ENCODE measurements at regions not wholly inside any gene's neighbourhood (a gene's known extent, or its start where the extent isn't known, plus 50 kb on each side); places are given as distances from the start of the nearest gene placed in this dataset.

DNA sequence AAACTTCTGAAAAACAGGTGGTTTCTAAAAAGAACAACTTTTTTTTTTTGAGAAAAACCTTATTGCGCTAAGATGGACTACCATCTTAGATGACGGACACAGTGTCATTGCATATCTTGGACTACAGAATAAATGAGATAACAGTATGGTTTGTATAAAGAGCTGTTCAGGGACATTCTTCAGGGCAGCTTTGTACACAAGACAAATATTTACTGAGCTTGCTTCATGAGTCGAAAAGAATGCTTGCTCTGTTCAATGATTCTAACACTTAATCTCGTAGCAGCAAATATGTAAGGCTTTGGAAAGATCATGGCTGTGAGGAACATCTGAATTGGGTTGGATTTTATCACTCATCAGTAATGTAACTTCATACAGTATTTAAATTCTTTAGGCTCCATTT lies 282.5 kb upstream of the CWC22 start:
- H3K27me3 ChIP-seq (ENCODE audit: control insufficient read depth, insufficient read depth, low read length): no peaks in the 10 kb centered on the region
- H3K4me3 ChIP-seq (ENCODE audit: low read length): no peak overlapping the region
- H3K36me3 ChIP-seq (ENCODE audit: control insufficient read depth, insufficient read depth, low read length): no peaks in the 10 kb centered on the region
- no peaks in the 10 kb centered on the region for H3K9me3 ChIP-seq (ENCODE audit: control insufficient read depth, low read depth, low read length)
- H3K27ac ChIP-seq (ENCODE audit: low read length): no peak overlapping the region
- no CpG with 5 or more reads among the region's 4 CpGs for WGBS (ENCODE audit: insufficient coverage, low lambda C conversion rate)
- H3K4me1 ChIP-seq (ENCODE audit: control insufficient read depth, insufficient read depth, low read length): no peaks in the 10 kb centered on the region
- no peak for DNase-seq

DNA sequence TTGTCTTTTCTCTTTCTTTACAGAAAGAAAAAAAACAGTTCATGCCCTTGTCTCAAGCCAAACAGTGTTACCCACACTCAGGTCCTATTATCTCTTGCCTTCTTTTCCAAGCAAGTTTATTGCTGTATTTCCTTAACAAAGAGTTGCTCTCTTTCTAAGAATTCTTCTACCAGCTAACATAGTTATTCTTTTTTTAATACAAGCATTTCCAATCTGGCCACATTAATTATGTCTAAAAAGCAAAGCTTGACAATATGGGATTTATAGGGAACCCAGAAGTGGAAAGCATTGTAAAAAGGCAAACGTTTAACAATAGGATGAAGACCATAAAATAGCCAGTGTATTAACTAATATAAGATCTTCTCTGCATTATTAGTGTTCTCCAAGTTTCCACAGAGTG lies 272.5 kb upstream of the CWC22 start:
- WGBS (ENCODE audit: insufficient coverage, low lambda C conversion rate): no CpG with 5 or more reads among the region's 1 CpG
- Histone ChIP-seq H3K36me3 (ENCODE audit: control insufficient read depth, insufficient read depth, low read length) (no peaks in the 10 kb centered on the region), H3K9me3 (ENCODE audit: control insufficient read depth, low read depth, low read length) (no peaks in the 10 kb centered on the region), H3K27ac (ENCODE audit: low read length) (no peak overlapping the region), H3K4me3 (ENCODE audit: low read length) (no peak overlapping the region), H3K4me1 (ENCODE audit: control insufficient read depth, insufficient read depth, low read length) (no peaks in the 10 kb centered on the region), H3K27me3 (ENCODE audit: control insufficient read depth, insufficient read depth, low read length) (no peaks in the 10 kb centered on the region)
- DNase-seq: no peak

DNA sequence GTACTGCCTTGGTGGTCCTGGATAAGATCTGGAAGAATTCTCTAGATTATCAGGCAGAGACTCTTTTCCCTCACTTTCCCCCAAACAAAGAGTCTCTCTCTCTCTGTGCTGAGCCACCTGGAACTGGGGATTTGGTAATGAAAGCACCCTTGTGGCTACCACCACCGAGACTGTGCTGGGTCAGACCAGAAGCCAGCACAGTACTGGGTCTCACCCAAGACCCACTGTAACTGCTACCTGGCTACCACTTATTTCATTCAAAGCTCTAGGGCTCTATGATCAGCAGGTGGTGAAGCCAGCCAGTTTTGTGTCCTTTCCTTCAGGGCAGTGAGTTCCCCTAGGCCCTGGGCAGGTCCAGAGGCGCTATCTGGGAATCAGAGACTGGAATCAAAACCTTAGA lies 269.6 kb upstream of the CWC22 start:
- no peak for DNase-seq
- Histone ChIP-seq H3K4me3 (ENCODE audit: low read length) (no peak overlapping the region), H3K4me1 (ENCODE audit: control insufficient read depth, insufficient read depth, low read length) (no peaks in the 10 kb centered on the region), H3K27me3 (ENCODE audit: control insufficient read depth, insufficient read depth, low read length) (no peaks in the 10 kb centered on the region), H3K27ac (ENCODE audit: low read length) (no peak overlapping the region), H3K9me3 (ENCODE audit: control insufficient read depth, low read depth, low read length) (no peaks in the 10 kb centered on the region), H3K36me3 (ENCODE audit: control insufficient read depth, insufficient read depth, low read length) (no peaks in the 10 kb centered on the region)
- WGBS (ENCODE audit: insufficient coverage, low lambda C conversion rate): no CpG with 5 or more reads among the region's 2 CpGs

DNA sequence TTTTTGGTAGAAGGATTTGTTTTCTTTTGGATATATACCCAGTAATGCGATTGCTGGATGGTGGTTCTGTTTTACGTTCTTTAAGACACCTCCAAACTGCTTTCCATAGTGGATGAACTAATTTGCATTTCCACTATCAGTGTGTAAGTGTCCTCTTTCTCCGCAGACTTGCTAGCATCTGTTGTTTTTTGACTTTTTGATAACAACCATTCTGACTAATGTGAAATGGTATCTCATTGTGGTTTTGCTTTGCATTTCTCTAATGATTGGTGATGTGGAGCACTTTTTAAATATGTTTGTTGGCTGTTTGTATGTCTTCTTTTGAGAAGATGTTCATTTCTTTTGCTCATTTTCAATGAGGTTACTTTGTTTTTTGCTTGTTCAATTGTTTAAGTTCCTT lies 260.9 kb upstream of the CWC22 start:
- H3K4me3 ChIP-seq (ENCODE audit: low read length): no peak overlapping the region
- no peaks in the 10 kb centered on the region for H3K9me3 ChIP-seq (ENCODE audit: control insufficient read depth, low read depth, low read length)
- H3K36me3 ChIP-seq (ENCODE audit: control insufficient read depth, insufficient read depth, low read length): no peaks in the 10 kb centered on the region
- DNase-seq: no peak
- no peaks in the 10 kb centered on the region for H3K27me3 ChIP-seq (ENCODE audit: control insufficient read depth, insufficient read depth, low read length)
- WGBS (ENCODE audit: insufficient coverage, low lambda C conversion rate): no CpG with 5 or more reads among the region's 3 CpGs
- no peaks in the 10 kb centered on the region for H3K4me1 ChIP-seq (ENCODE audit: control insufficient read depth, insufficient read depth, low read length)
- no peak overlapping the region for H3K27ac ChIP-seq (ENCODE audit: low read length)

DNA sequence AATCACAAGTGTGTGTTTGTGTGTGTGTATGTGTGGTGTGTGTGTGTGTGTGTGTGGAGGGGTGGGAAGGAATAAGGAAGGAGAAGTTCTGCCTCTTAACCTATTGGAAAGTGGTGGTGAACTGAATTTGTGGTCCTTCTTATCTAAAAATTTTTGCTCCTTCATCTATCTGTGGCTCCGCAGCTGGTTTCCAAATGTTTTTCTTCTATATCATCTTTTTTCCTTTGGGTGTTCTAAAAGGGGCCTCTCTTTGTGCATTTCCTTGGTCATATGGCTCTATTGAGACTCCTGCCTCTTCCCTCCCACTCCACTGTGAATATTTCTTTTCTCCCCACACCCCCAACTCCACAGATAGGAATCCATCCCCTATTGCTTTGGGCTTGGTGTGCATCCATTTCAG lies 254.9 kb upstream of the CWC22 start:
- H3K27ac ChIP-seq (ENCODE audit: low read length): no peak overlapping the region

DNA sequence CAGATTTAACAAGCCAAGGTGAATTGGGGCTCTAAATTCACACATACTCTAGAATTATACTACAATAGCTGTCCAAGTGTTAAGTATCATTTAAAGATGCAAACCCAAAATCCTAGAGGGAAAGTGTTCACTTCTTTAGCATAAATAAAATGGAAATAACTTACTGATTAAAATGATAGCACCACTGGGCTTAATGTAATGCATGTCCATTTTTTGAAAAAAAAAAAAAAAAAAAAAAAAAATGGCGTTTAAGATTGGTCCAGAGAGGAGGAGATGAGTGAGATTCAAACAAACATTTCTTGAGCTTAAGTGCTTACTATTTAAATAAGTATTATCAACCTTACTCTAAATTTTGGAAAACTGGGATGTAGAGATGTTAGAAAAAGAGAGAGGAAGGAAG lies 251.5 kb upstream of the CWC22 start:
- no peaks in the 10 kb centered on the region for H3K27me3 ChIP-seq (ENCODE audit: control insufficient read depth, insufficient read depth, low read length)
- DNase-seq: no peak
- no peak overlapping the region for H3K4me3 ChIP-seq (ENCODE audit: low read length)
- H3K4me1 ChIP-seq (ENCODE audit: control insufficient read depth, insufficient read depth, low read length): no peaks in the 10 kb centered on the region
- H3K27ac ChIP-seq (ENCODE audit: low read length): no peak overlapping the region
- no peaks in the 10 kb centered on the region for H3K9me3 ChIP-seq (ENCODE audit: control insufficient read depth, low read depth, low read length)
- WGBS (ENCODE audit: insufficient coverage, low lambda C conversion rate): no CpG with 5 or more reads among the region's 1 CpG
- H3K36me3 ChIP-seq (ENCODE audit: control insufficient read depth, insufficient read depth, low read length): no peaks in the 10 kb centered on the region

More for the DNA sequence above, 254.9 kb upstream of the CWC22 start:
- 78% methylated on average over 1 of the region's 1 CpG for WGBS (ENCODE audit: insufficient coverage, low lambda C conversion rate)
- Histone ChIP-seq H3K4me1 (ENCODE audit: control insufficient read depth, insufficient read depth, low read length) (no peaks in the 10 kb centered on the region), H3K4me3 (ENCODE audit: low read length) (no peak overlapping the region), H3K36me3 (ENCODE audit: control insufficient read depth, insufficient read depth, low read length) (no peaks in the 10 kb centered on the region), H3K27me3 (ENCODE audit: control insufficient read depth, insufficient read depth, low read length) (no peaks in the 10 kb centered on the region), H3K9me3 (ENCODE audit: control insufficient read depth, low read depth, low read length) (no peaks in the 10 kb centered on the region)
- no peak for DNase-seq

DNA sequence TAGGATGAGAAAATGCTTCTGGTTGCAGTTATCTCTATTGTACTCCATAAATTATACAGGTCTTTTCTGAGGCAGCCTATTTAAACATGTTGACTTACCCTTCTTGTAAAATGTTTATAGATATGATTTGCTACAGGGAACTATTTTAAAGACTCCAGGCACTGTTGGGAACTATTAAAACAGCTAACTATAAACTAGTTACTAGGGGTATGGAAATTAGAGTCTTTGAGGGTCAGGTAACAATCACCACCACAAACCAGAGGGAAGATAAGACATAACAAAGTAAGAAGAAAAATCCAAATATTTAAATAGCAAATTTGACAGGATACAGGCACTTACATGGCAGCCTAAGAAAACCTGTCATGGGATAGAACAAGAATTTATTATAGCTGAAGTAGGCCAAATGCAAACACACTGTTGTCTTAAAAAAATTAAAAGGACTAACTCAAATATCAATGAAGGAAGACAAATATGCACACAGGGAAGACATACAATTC lies 251.0 kb upstream of the CWC22 start:
- DNase-seq: no peak
- H3K4me3 ChIP-seq (ENCODE audit: low read length): no peak overlapping the region

DNA sequence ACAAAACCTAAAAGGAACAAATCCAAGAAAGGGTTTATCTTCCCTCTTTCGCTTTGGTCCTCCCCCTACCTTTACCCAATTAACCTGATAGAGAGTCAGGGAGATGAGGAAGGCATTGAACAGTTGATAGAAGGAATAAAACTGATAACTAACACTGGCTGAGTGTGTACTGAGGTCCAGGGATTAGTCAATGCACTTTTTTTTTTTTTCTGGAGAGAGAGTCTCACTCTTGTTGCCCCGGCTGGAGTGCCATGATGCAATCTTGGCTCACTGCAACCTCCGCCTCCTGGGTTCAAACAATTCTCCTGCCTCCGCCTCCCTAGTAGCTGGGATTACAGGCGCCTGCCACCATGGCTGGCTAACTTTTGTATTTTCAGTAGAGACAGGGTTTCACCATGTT lies 250.2 kb upstream of the CWC22 start:
- no peak overlapping the region for H3K4me3 ChIP-seq (ENCODE audit: low read length)
- no CpG with 5 or more reads among the region's 5 CpGs for WGBS (ENCODE audit: insufficient coverage, low lambda C conversion rate)
- H3K36me3 ChIP-seq (ENCODE audit: control insufficient read depth, insufficient read depth, low read length): no peaks in the 10 kb centered on the region
- H3K9me3 ChIP-seq (ENCODE audit: control insufficient read depth, low read depth, low read length): no peaks in the 10 kb centered on the region
- H3K27ac ChIP-seq (ENCODE audit: low read length): no peak overlapping the region
- H3K4me1 ChIP-seq (ENCODE audit: control insufficient read depth, insufficient read depth, low read length): no peaks in the 10 kb centered on the region
- no peaks in the 10 kb centered on the region for H3K27me3 ChIP-seq (ENCODE audit: control insufficient read depth, insufficient read depth, low read length)
- no peak for DNase-seq

More for the DNA sequence above, 251.0 kb upstream of the CWC22 start:
- H3K36me3 ChIP-seq (ENCODE audit: control insufficient read depth, insufficient read depth, low read length): no peaks in the 10 kb centered on the region
- H3K27me3 ChIP-seq (ENCODE audit: control insufficient read depth, insufficient read depth, low read length): no peaks in the 10 kb centered on the region
- H3K9me3 ChIP-seq (ENCODE audit: control insufficient read depth, low read depth, low read length): no peaks in the 10 kb centered on the region
- no peak overlapping the region for H3K27ac ChIP-seq (ENCODE audit: low read length)
- H3K4me1 ChIP-seq (ENCODE audit: control insufficient read depth, insufficient read depth, low read length): no peaks in the 10 kb centered on the region

DNA sequence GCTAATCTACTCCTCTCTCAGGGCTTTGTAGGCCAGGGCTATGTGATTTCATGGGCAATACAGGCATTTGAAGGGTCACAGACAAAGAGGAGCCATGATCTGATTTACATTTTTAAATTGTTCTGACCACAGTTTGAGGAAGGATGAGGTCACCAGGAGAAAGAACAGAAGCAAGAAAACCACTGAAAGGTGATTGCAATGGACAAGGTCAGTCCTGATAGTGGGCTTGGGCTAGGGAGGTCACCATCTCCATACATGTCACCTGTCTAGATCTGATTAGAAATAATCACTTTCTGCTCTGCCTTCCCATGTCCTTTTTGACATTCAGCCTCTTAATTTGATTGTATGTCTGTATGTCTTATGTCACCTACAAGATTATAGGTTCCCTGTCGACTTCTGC lies 248.9 kb upstream of the CWC22 start:
- no peaks in the 10 kb centered on the region for H3K4me1 ChIP-seq (ENCODE audit: control insufficient read depth, insufficient read depth, low read length)

DNA sequence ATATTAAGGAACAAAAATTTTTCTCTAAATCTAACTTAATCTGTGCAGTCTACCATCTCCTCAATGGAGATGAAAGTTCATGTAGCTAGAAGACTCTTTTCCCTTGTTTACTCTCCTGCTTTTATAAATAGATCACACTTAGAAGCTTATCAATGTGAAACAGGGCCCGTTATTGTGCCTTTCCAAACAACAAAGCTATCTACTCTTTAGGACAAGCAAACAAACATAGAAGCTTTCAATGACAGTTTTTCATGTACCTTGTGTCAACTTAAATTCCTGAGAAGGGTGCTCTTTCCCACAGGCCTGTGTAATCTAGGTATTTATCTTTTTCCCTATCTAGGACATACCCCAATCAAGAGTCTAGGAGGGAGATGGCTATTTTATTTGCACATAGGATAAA lies 247.8 kb upstream of the CWC22 start:
- H3K9me3 ChIP-seq (ENCODE audit: control insufficient read depth, low read depth, low read length): no peaks in the 10 kb centered on the region
- no peaks in the 10 kb centered on the region for H3K36me3 ChIP-seq (ENCODE audit: control insufficient read depth, insufficient read depth, low read length)
- WGBS (ENCODE audit: insufficient coverage, low lambda C conversion rate): no CpG with 5 or more reads among the region's 1 CpG
- no peak overlapping the region for H3K27ac ChIP-seq (ENCODE audit: low read length)
- no peaks in the 10 kb centered on the region for H3K4me1 ChIP-seq (ENCODE audit: control insufficient read depth, insufficient read depth, low read length)
- DNase-seq: no peak
- no peaks in the 10 kb centered on the region for H3K27me3 ChIP-seq (ENCODE audit: control insufficient read depth, insufficient read depth, low read length)
- H3K4me3 ChIP-seq (ENCODE audit: low read length): no peak overlapping the region

More for the DNA sequence above, 248.9 kb upstream of the CWC22 start:
- Histone ChIP-seq H3K27me3 (ENCODE audit: control insufficient read depth, insufficient read depth, low read length) (no peaks in the 10 kb centered on the region), H3K4me3 (ENCODE audit: low read length) (no peak overlapping the region), H3K36me3 (ENCODE audit: control insufficient read depth, insufficient read depth, low read length) (no peaks in the 10 kb centered on the region), H3K27ac (ENCODE audit: low read length) (no peak overlapping the region), H3K9me3 (ENCODE audit: control insufficient read depth, low read depth, low read length) (no peaks in the 10 kb centered on the region)
- DNase-seq: no peak
- no CpG with 5 or more reads among the region's 1 CpG for WGBS (ENCODE audit: insufficient coverage, low lambda C conversion rate)

DNA sequence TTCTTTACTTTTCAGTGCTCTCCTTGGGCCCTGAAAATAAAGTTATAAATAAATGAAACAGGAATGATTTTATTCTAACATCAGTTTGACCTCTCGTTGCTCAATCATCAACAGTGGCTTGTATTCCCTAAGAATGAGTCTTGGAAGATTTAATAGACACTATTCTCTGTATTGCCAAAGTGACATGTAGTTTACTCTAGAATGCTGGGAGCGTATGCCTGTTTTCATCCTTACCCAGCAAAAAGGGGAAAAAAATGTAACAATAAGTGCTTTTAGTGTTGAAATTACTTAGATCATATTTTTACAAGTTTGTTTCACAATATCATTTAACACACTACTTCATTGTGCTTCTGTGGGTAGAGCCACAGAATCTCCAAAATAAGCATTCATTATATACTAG lies 240.6 kb upstream of the CWC22 start:
- WGBS (ENCODE audit: insufficient coverage, low lambda C conversion rate): 100% methylated on average over 1 of the region's 2 CpGs
- H3K9me3 ChIP-seq (ENCODE audit: control insufficient read depth, low read depth, low read length): no peaks in the 10 kb centered on the region
- no peaks in the 10 kb centered on the region for H3K27me3 ChIP-seq (ENCODE audit: control insufficient read depth, insufficient read depth, low read length)
- DNase-seq: no peak
- H3K4me1 ChIP-seq (ENCODE audit: control insufficient read depth, insufficient read depth, low read length): no peaks in the 10 kb centered on the region
- no peak overlapping the region for H3K4me3 ChIP-seq (ENCODE audit: low read length)
- H3K36me3 ChIP-seq (ENCODE audit: control insufficient read depth, insufficient read depth, low read length): no peaks in the 10 kb centered on the region
- H3K27ac ChIP-seq (ENCODE audit: low read length): no peak overlapping the region

All from large intestine (tissue), 3 donors.